HG03565 (cell line): ENCODE measurements at regions not wholly inside any gene's neighbourhood (a gene's known extent, or its start where the extent isn't known, plus 50 kb on each side); places are given as distances from the start of the nearest gene placed in this dataset.

ENCODE experiments used
- ATAC-seq: cut with Tn5 transposase; IDR thresholded peaks from one replicate; pipeline ENCODE4 v1.9.1; 2021; ENCODE audit warnings: mild to moderate bottlenecking, moderate library complexity; ENCODE audit not compliant: unreplicated experiment

- ATAC-seq, result peak; percentile 88
Measured at GRCh38 chr3:156760333-156760732, 65.8 kb upstream of the LEKR1 start.

- ATAC-seq, result no peak
Measured at GRCh38 chr3:156761007-156761406, 65.1 kb upstream of the LEKR1 start.

GRCh38 chr3:156761713-156762451 lies 64.3 kb upstream of the LEKR1 start:
- ATAC-seq, result no peak

GRCh38 chr3:156762631-156763185 lies 63.4 kb upstream of the LEKR1 start:
- ATAC-seq, result no peak

- no peak for ATAC-seq
Measured at GRCh38 chr3:156763386-156763785, 62.8 kb upstream of the LEKR1 start.

GRCh38 chr3:156763931-156764720 lies 62.0 kb upstream of the LEKR1 start:
- ATAC-seq, result no peak

- no peak for ATAC-seq
Measured at GRCh38 chr3:156764751-156765150, 61.4 kb upstream of the LEKR1 start.

GRCh38 chr3:156768390-156768789 lies 57.8 kb upstream of the LEKR1 start:
- ATAC-seq, result no peak

GRCh38 chr3:156769721-156770654 lies 56.2 kb upstream of the LEKR1 start:
- ATAC-seq, result no peak

GRCh38 chr3:156770699-156771414 lies 55.3 kb upstream of the LEKR1 start:
- no peak for ATAC-seq

- ATAC-seq, result no peak
Measured at GRCh38 chr3:156772588-156773206, 53.5 kb upstream of the LEKR1 start.

- ATAC-seq, result no peak
Measured at GRCh38 chr3:156776031-156776430, 50.1 kb upstream of the LEKR1 start.
